ENCODE measurements at regions not wholly inside any gene's neighbourhood (a gene's known extent, or its start where the extent isn't known, plus 50 kb on each side); places are given as distances from the start of the nearest gene placed in this dataset.

DNA sequence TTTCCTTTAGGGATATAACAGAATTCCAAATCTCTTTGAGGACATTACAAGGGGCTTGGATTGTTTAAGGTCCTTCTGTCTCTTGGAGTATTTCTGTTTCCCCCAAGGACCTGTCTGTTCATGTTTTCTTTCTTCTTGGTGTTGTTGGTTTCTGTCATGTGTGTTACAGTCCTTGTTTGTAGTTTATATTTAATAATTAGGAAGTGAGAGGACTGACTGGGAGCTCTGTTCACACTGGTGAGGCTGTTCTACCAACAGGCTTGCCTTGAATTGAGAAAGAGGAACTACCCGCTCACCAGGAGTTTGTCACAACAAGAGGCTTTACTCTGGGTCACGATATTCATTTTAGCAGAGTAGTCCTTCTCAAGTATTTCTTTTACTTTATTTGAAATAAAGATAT lies 119.2 kb upstream of the SV2C start:
- Histone ChIP-seq H3K9me3 (replicated peaks; ENCODE audit: control insufficient read depth, insufficient read depth, low read length) (peaks cover 2% of the 10 kb centered on the region; the same call in 1 of the 3 replicates), H2AFZ (ENCODE audit: control insufficient read depth, low read depth, low read length) (peak overlapping the region; percentile 79), H4K20me1 (ENCODE audit: control insufficient read depth, insufficient read depth) (no peaks in the 10 kb centered on the region), H3K9ac (ENCODE audit: control insufficient read depth, insufficient read depth, low read length) (no peak overlapping the region), H3K79me2 (ENCODE audit: control insufficient read depth, insufficient read depth, low read length) (no peaks in the 10 kb centered on the region), H3K4me2 (ENCODE audit: control insufficient read depth, insufficient read depth) (peak overlapping the region; percentile 40; the same call in 1 of the 2 replicates), H3K27ac (ENCODE audit: control insufficient read depth, insufficient read depth) (peak overlapping the region; percentile 57), H3K27me3 (replicated peaks in 1 of 2; ENCODE audit: control insufficient read depth in 2 of 2, insufficient read depth in 2 of 2, low read length in 1 of 2) (no peaks in the 10 kb centered on the region), H3K4me3 (no peak overlapping the region), H3K36me3 (ENCODE audit: control insufficient read depth in 2 of 2, insufficient read depth in 2 of 2, low read length in 1 of 2) (no peaks in the 10 kb centered on the region), H3K4me1 (ENCODE audit: control insufficient read depth, insufficient read depth, low read length) (peaks cover 8% of the 10 kb centered on the region; the same call in 1 of the 2 replicates)
- 10% methylated on average over 2 of the region's 2 CpGs for WGBS (ENCODE audit: insufficient coverage, insufficient replicate concordance, low lambda C conversion rate, missing lambda C conversion rate)
- in situ Hi-C loops (cut with MboI): no loop called here
- intact Hi-C loops (cut with micrococcal nuclease; ENCODE audit: unreplicated experiment): no loop called here
- TF ChIP-seq, protein P1, sequence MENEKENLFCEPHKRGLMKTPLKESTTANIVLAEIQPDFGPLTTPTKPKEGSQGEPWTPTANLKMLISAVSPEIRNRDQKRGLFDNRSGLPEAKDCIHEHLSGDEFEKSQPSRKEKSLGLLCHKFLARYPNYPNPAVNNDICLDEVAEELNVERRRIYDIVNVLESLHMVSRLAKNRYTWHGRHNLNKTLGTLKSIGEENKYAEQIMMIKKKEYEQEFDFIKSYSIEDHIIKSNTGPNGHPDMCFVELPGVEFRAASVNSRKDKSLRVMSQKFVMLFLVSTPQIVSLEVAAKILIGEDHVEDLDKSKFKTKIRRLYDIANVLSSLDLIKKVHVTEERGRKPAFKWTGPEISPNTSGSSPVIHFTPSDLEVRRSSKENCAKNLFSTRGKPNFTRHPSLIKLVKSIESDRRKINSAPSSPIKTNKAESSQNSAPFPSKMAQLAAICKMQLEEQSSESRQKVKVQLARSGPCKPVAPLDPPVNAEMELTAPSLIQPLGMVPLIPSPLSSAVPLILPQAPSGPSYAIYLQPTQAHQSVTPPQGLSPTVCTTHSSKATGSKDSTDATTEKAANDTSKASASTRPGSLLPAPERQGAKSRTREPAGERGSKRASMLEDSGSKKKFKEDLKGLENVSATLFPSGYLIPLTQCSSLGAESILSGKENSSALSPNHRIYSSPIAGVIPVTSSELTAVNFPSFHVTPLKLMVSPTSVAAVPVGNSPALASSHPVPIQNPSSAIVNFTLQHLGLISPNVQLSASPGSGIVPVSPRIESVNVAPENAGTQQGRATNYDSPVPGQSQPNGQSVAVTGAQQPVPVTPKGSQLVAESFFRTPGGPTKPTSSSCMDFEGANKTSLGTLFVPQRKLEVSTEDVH (IDR thresholded peaks at IDR 0.05; ENCODE audit: low read depth, partially characterized antibody): no peak
- no peak for TF ChIP-seq MYC (IDR thresholded peaks at IDR 0.05; ENCODE audit: insufficient read depth, insufficient read length, insufficient replicate concordance, low read length, severe bottlenecking)
- TF ChIP-seq EP300 (IDR thresholded peaks at IDR 0.05; ENCODE audit: borderline replicate concordance in 1 of 2, control insufficient read depth in 1 of 2, low read depth in 2 of 2, low read length in 2 of 2): peak; percentile 10 to 56; a peak in 1 of 4 replicates
- TF ChIP-seq MEF2B (IDR thresholded peaks at IDR 0.05; ENCODE audit: partially characterized antibody, poor library complexity, severe bottlenecking): peak; percentile 44
- TF ChIP-seq BHLHE40 (IDR thresholded peaks at IDR 0.05; ENCODE audit: borderline replicate concordance in 1 of 2, low read depth in 2 of 2, low read length in 1 of 2): peak in 1 of 2 experiments; percentile 58; a peak in 1 of 4 replicates
- TF ChIP-seq CBX5 (IDR thresholded peaks at IDR 0.05; ENCODE audit: low read depth): peak; percentile 49; the same call in 1 of the 2 replicates
- 0 out of 2 replicates have a peak, but pooled peaks have one; percentile 18 for TF ChIP-seq IKZF1 (conservative IDR thresholded peaks at IDR 0.05)
- TF ChIP-seq NFIC (IDR thresholded peaks at IDR 0.05; ENCODE audit: low read depth, low read length): peak; percentile 46; the same call in 1 of the 2 replicates
- no peak for TF ChIP-seq CHD1 (IDR thresholded peaks at IDR 0.05; ENCODE audit: low read depth, low read length)
- TF ChIP-seq MTA2 (IDR thresholded peaks at IDR 0.05; ENCODE audit: low read depth): 0 out of 2 replicates have a peak, but pooled peaks have one; percentile 38
- TF ChIP-seq RUNX3 (IDR thresholded peaks at IDR 0.05; ENCODE audit: low read length): 0 out of 2 replicates have a peak, but pooled peaks have one; percentile 19
- TF ChIP-seq IKZF2 (IDR thresholded peaks at IDR 0.05): peak; percentile 45 to 61; a peak in 2 of 4 replicates
- peak; percentile 85 for TF ChIP-seq SPI1 (IDR thresholded peaks at IDR 0.05; ENCODE audit: borderline replicate concordance, insufficient read depth, low read depth, low read length)
- TF ChIP-seq MEF2A (IDR thresholded peaks at IDR 0.05; ENCODE audit: insufficient read depth, low read depth, low read length): 0 out of 2 replicates have a peak, but pooled peaks have one; percentile 31
- peak; percentile 79; the same call in 1 of the 2 replicates for TF ChIP-seq ZBED1 (IDR thresholded peaks at IDR 0.05; ENCODE audit: borderline replicate concordance)
- ChIA-PET POLR2A (interaction anchor here (0.5 kb wide), 1 partner anchor 607 kb away, joined by 5 read pairs; no protein-coding TSS in a partner anchor), RAD21 (ENCODE audit: unreplicated experiment) (interaction anchor here (0.7 to 1.6 kb wide), 3 partner anchors 127 to 562 kb away, joined by 3 to 4 read pairs (median 3); no protein-coding TSS in a partner anchor), SMC1A (ENCODE audit: uncharacterized antibody, unreplicated experiment) (interaction anchor here (0.7 to 1.2 kb wide), 3 partner anchors 13 to 45 kb away, joined by 3 read pairs; no protein-coding TSS in a partner anchor), CTCF (no interaction called here)
- no TSS peak for BruUV-seq (replicated peaks)
- peak; percentile 48 for DNase-seq (ENCODE audit: low read depth, low spot score)
- ATAC-seq: peak; percentile 95
- no peak for FAIRE-seq
